Fibroblast of lung (primary cell): ENCODE measurements at regions not wholly inside any gene's neighbourhood (a gene's known extent, or its start where the extent isn't known, plus 50 kb on each side); places are given as distances from the start of the nearest gene placed in this dataset.

ENCODE experiments used
- DNase-seq, 2 donors: peaks; one replicate each; pipeline versions ENCODE4 v3.0.0 to v3.0.0-alpha.2; 2010; ENCODE audit warnings: low read depth in 2 of 2
- H2AFZ ChIP-seq: 2 replicates; pipeline ENCODE4 v1.5.1; 2012; ENCODE audit warnings: low read length, control low read depth, inconsistent platforms
- H3K27ac ChIP-seq: 2 replicates; pipeline ENCODE4 v1.5.1; 2011; ENCODE audit warnings: low read length, control low read depth; ENCODE audit not compliant: insufficient read depth
- H3K27me3 ChIP-seq: 2 replicates; pipeline ENCODE4 v1.5.1; 2011; ENCODE audit warnings: mild to moderate bottlenecking, low read length; ENCODE audit not compliant: control insufficient read depth, insufficient read depth
- H3K36me3 ChIP-seq: 2 replicates; pipeline ENCODE4 v1.5.1; 2011; ENCODE audit warnings: low read length; ENCODE audit not compliant: control insufficient read depth, insufficient read depth
- H3K4me1 ChIP-seq: 2 replicates; pipeline ENCODE4 v1.5.1; 2011; ENCODE audit warnings: low read length; ENCODE audit not compliant: control insufficient read depth, insufficient read depth; ENCODE audit errors: extremely low read depth
- H3K4me2 ChIP-seq: 2 replicates; pipeline ENCODE4 v1.5.1; 2011; ENCODE audit warnings: low read length, control low read depth; ENCODE audit not compliant: insufficient read depth; ENCODE audit errors: extremely low read depth
- H3K4me3 ChIP-seq, 4 experiments: fragments of 200-600 bp in 1 of 4; sonication (generic) in 1 of 4; replicated peaks in 1 of 4; 2 replicates each; pipeline ENCODE4 v1.5.1; 2011 to 2016; ENCODE audit warnings: low read length in 4 of 4, low read depth in 3 of 4, mild to moderate bottlenecking in 3 of 4, control low read depth in 2 of 4, inconsistent platforms in 1 of 4, mixed read lengths in 1 of 4; ENCODE audit not compliant: insufficient read depth in 1 of 4; ENCODE audit errors: control extremely low read depth in 1 of 4
- H3K79me2 ChIP-seq: 2 replicates; pipeline ENCODE4 v1.5.1; 2012; ENCODE audit warnings: mild to moderate bottlenecking, low read length, inconsistent platforms; ENCODE audit not compliant: control insufficient read depth, insufficient read depth
- H3K9ac ChIP-seq: 2 replicates; pipeline ENCODE4 v1.5.1; 2011; ENCODE audit warnings: mild to moderate bottlenecking, low read length, control low read depth; ENCODE audit not compliant: insufficient read depth
- H3K9me3 ChIP-seq: 2 replicates; pipeline ENCODE4 v1.5.1; 2012; ENCODE audit warnings: low read depth, low read length; ENCODE audit not compliant: control insufficient read depth, insufficient read depth
- H4K20me1 ChIP-seq: 2 replicates; pipeline ENCODE4 v1.5.1; 2011; ENCODE audit warnings: low read length; ENCODE audit not compliant: control insufficient read depth, insufficient read depth; ENCODE audit errors: extremely low read depth
- EZH2 ChIP-seq: IDR thresholded peaks from 2 replicates; pipeline ENCODE4 v1.5.1; 2012; ENCODE audit warnings: low read length, control low read depth, mild to moderate bottlenecking; ENCODE audit errors: missing control alignments
- TF ChIP-seq, protein P1 (sequence below), 2 donors: IDR thresholded peaks in 1 of 2; conservative IDR thresholded peaks in 1 of 2; 1 replicate in 1 of 2; 2 replicates in 1 of 2; pipeline ENCODE4 v1.5.1; 2011 to 2012; ENCODE audit warnings: low read length in 2 of 2, control low read depth in 1 of 2, inconsistent platforms in 1 of 2, low read depth in 1 of 2, mild to moderate bottlenecking in 1 of 2

GRCh38 chr2:59076079-59076619 is 835.0 kb upstream of the FANCL start:
- Histone ChIP-seq H3K27ac (no peak overlapping the region), H3K4me1 (no peaks in the 10 kb centered on the region), H3K9ac (no peak overlapping the region), H3K4me3 (no peak overlapping the region), H3K9me3 (no peaks in the 10 kb centered on the region), H3K36me3 (no peaks in the 10 kb centered on the region), H4K20me1 (no peaks in the 10 kb centered on the region), H3K79me2 (no peaks in the 10 kb centered on the region), H3K27me3 (no peaks in the 10 kb centered on the region), H3K4me2 (no peak overlapping the region), H2AFZ (no peak overlapping the region)
- DNase-seq: no peak
- TF ChIP-seq, protein P1, sequence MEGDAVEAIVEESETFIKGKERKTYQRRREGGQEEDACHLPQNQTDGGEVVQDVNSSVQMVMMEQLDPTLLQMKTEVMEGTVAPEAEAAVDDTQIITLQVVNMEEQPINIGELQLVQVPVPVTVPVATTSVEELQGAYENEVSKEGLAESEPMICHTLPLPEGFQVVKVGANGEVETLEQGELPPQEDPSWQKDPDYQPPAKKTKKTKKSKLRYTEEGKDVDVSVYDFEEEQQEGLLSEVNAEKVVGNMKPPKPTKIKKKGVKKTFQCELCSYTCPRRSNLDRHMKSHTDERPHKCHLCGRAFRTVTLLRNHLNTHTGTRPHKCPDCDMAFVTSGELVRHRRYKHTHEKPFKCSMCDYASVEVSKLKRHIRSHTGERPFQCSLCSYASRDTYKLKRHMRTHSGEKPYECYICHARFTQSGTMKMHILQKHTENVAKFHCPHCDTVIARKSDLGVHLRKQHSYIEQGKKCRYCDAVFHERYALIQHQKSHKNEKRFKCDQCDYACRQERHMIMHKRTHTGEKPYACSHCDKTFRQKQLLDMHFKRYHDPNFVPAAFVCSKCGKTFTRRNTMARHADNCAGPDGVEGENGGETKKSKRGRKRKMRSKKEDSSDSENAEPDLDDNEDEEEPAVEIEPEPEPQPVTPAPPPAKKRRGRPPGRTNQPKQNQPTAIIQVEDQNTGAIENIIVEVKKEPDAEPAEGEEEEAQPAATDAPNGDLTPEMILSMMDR (conservative IDR thresholded peaks at IDR 0.05 in 1 of 2, IDR thresholded peaks at IDR 0.05 in 1 of 2; ENCODE audit: low read depth in 1 of 2, low read length in 2 of 2): no peak
- TF ChIP-seq EZH2: no peak

DNA sequence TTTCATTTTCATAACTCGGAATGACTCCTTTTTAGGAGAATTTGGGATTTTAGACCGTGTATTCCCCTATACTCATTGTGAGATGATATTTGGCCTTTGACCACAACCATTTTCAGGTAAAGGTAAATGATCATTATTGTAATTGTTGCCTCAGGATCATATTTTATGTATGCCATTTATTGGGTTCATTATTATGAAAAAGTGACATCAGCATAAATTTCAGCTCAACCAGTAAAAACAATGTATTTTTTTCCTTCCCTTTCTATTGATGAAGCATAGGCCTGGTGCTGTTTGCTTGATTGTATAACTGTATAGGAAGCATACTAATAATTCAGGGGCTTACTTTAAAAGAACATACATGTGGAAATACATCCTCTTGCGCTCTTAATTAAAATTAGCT is 832.9 kb upstream of the FANCL start:
- H3K9ac ChIP-seq: no peak overlapping the region
- no peak overlapping the region for H2AFZ ChIP-seq
- H3K27me3 ChIP-seq: no peaks in the 10 kb centered on the region
- no peaks in the 10 kb centered on the region for H4K20me1 ChIP-seq
- no peaks in the 10 kb centered on the region for H3K9me3 ChIP-seq
- no peak overlapping the region for H3K4me2 ChIP-seq
- H3K79me2 ChIP-seq: no peaks in the 10 kb centered on the region
- no peak for TF ChIP-seq EZH2
- TF ChIP-seq, protein P1 (conservative IDR thresholded peaks at IDR 0.05 in 1 of 2, IDR thresholded peaks at IDR 0.05 in 1 of 2; ENCODE audit: low read depth in 1 of 2, low read length in 2 of 2): no peak
- no peak overlapping the region for H3K4me3 ChIP-seq
- no peak overlapping the region for H3K27ac ChIP-seq
- no peak for DNase-seq
- no peaks in the 10 kb centered on the region for H3K4me1 ChIP-seq
- no peaks in the 10 kb centered on the region for H3K36me3 ChIP-seq

DNA sequence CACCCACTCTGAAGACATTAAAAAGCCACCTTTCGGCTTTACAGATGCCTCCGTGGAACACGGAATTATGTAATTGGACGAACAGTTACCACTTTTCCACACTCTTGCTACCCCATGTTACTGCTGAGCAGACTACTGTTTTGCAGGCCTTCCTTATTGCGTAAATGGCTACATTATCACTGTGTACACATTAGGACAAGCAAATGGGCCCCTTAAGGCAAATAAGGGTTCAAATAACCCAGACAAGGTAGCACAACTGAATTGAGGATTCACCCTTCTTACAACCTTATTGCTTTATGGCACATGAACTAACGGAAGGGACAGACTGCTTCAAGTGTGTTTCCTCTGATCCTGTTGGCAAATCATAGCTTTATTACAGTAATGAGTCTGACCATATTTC is 832.2 kb upstream of the FANCL start:
- Histone ChIP-seq H3K27ac (no peak overlapping the region), H3K4me2 (no peak overlapping the region), H3K4me3 (no peak overlapping the region), H3K79me2 (no peaks in the 10 kb centered on the region), H3K9ac (no peak overlapping the region), H4K20me1 (no peaks in the 10 kb centered on the region), H3K27me3 (no peaks in the 10 kb centered on the region), H2AFZ (no peak overlapping the region), H3K4me1 (no peaks in the 10 kb centered on the region), H3K9me3 (no peaks in the 10 kb centered on the region), H3K36me3 (no peaks in the 10 kb centered on the region)
- TF ChIP-seq, protein P1 (conservative IDR thresholded peaks at IDR 0.05 in 1 of 2, IDR thresholded peaks at IDR 0.05 in 1 of 2; ENCODE audit: low read depth in 1 of 2, low read length in 2 of 2): no peak
- TF ChIP-seq EZH2: no peak
- no peak for DNase-seq
